Myocyte (in vitro differentiated cells): ENCODE measurements at regions not wholly inside any gene's neighbourhood (a gene's known extent, or its start where the extent isn't known, plus 50 kb on each side); places are given as distances from the start of the nearest gene placed in this dataset.

Experiments
- DNase-seq: peaks from one replicate; pipeline ENCODE4 v3.0.0-alpha.2; 2012; ENCODE audit warnings: low read depth

- no peak for DNase-seq
These were observed 58.9 kb upstream of the GRAMD2B start for GRCh38 chr5:126364206-126364902.

DNA sequence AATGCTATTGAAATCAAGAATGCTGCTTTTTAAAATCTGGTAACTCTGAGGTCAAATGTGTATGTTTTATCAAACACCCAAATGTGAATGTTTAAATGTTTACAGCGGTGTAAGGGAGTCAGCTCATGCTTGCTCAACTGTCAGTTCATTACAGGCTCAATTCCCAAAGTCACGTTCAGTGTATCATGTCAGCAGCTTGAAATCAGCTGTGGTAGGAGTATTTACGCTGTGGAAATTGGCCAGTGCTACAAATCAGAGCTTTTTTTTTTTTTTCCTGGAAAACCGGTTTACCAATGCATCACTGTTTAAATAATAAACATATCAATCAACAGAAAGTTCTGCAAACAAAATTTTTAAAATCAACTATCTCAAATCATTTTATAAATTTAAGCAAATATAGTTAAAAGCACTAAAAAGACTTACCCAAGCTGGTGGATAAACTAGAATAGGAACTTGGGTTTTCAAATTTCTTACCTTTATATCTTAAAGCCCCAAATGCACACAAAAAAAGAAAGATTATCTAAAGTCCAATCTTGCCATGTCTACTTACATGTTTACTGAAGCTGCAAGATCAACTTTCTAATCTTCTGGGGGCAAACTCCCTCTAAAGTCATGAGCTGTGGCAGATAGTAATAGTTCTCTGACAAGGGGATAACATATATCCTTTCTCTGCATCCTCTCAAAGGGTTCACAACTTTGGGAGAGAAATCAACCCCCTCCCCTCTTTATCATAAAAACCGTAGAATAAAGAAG, 57.6 kb upstream of the GRAMD2B start:
- no peak for DNase-seq

- peak; percentile 73 for DNase-seq
These were observed 57.0 kb upstream of the GRAMD2B start for GRCh38 chr5:126366199-126366560.

DNA sequence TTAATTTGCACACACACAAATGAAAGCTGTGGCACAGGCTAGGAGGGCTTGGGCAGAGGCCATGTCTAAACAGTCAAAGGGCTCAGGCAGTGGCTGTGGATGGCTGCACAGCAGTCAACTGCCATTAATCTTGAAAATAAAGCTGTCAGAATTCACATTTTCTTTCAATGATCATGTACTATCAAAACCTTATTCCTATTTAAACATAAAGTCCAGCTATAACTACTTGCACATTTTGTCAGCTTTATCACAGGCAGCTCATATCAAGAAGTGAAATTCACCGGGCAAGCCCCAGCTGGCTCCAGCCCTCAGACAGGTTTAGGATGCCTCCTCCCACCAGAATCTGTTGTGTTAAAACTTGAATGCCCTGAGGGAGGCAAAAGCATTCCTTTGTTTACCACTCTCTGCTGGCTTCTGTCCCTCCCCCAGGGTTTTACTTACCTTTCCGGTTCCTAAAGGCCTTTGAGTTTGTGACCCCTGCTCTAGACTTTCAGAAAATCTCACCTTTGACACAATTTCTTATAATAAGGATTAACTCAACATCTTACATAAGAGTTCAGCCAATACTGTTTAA, 54.9 kb upstream of the GRAMD2B start:
- no peak for DNase-seq

DNA sequence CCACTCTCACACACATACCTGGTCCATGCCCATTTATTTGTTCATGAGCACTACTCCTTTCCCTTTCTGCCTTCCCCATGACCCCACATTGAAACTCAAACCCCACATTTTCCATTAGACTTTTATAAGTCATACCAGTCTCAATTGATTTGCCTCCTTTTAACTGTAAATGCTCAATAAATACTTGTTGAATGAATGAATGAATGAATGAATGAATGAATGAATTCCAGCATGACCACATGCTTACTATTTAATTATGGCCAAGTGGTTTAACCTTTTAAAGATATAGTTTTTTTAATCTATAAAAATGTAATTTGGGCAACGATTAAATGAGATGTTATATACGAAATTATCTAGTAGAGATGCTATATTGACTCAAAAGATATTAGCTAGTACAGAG, 54.1 kb upstream of the GRAMD2B start:
- no peak for DNase-seq

DNA sequence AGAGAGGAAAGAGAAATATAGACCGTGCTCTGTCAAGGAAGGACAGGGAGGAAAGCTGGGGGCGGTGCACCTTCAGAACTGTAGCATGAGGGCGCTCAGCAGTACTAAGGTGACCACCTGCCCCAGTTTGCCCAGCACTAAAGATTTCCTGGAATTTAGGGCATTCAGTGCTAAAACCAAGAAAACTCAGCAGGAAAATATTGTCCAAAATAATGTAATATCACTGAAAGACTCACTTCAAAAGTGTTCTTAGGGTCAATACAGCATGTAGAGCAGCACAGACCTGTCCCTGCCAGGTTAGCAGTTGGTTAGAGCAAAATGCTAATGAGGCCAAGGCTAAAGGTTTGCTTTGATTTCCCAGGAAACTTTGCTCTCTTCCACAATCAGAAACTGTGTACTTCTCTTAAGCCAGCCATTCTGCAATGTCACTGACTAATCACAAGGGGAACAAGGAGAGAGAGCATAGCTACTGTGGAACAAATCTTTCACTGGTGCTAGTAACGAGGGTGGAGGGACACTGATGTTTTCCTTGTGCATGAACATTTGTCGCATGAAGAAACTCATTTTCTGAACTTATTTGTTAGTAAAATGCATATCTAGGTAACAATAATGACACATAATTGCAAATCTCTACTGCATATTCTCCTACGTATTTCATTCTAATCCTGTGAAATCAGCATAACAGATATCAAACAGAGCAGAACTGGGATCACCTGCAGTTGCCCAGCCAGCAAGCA, 53.0 kb upstream of the GRAMD2B start:
- DNase-seq: no peak

DNA sequence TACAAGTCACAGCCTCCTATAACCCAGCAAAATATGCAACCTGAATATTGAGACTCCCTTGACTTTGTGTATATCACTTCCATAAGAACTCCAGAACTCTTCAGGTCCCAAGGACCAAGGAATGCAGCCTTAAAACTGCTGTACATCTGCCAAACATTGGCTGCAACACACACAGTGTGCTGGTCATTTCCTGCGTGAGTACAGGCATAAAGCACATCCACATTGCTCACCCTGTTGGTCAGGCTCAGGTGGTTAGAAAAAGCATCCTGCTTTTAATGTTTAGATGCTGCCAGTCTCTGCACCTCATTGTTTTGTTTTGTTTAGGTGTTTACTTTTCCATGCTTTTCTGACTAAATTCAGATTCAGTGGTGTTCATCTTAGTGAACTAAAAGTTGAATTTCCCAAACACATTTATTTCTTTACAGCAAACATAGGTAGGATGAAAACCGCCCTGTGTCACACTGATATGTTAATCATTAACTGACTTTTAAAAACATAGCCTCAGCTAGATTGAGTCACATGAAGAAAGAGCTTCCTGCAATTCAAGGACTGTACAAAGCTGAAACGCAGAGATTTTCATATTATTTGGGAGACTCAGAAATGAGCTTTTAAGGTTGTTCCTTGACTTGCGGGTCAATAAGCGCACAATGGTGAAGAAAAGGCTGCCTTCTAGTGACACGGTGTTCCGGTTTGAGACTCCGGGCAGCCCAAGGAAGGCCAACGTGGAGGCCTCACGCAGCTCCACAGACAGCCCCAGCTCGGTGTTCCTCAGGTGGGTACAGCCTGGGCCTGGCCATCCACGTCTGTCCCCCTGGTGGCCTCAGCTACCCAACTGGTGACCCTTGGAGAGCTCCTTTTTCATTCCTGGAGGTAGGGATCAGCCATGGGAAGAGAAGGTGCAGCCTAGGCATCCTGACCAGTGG, 52.2 kb upstream of the GRAMD2B start:
- DNase-seq: no peak

- DNase-seq: peak; percentile 88
These were observed 49.7 kb upstream of the GRAMD2B start for GRCh38 chr5:126373375-126374108.
